H9 (cell line): ENCODE measurements at regions not wholly inside any gene's neighbourhood (a gene's known extent, or its start where the extent isn't known, plus 50 kb on each side); places are given as distances from the start of the nearest gene placed in this dataset.
"Not testable (repeated sequence)": the region's sequence is repeated elsewhere in the genome, so short reads cannot be mapped to it uniquely, and the experiment has no call there.

Experiments used
- DNase-seq: peaks from one replicate; pipeline ENCODE4 v3.0.0-alpha.2; 2017
- H2AFZ ChIP-seq: one replicate; pipeline ENCODE4 v1.6.1; 2013; ENCODE audit warnings: mild to moderate bottlenecking, low read length, control low read depth, moderate library complexity
- H2AK5ac ChIP-seq: 2 replicates; pipeline ENCODE4 v1.6.1; 2013; ENCODE audit warnings: low read length, control low read depth, mixed read lengths; ENCODE audit not compliant: insufficient read length
- H2BK120ac ChIP-seq: one replicate; pipeline ENCODE4 v1.6.1; 2013; ENCODE audit warnings: low read depth, mild to moderate bottlenecking, low read length, control low read depth, inconsistent platforms; ENCODE audit not compliant: poor library complexity, severe bottlenecking
- H2BK12ac ChIP-seq: 2 replicates; pipeline ENCODE4 v1.6.1; 2013; ENCODE audit warnings: low read length, control low read depth, mixed read lengths, low read depth; ENCODE audit not compliant: insufficient read length
- H2BK15ac ChIP-seq: 2 replicates; pipeline ENCODE4 v1.6.1; 2013; ENCODE audit warnings: low read depth, low read length, control low read depth
- H2BK20ac ChIP-seq: one replicate; pipeline ENCODE4 v1.6.1; 2013; ENCODE audit warnings: low read depth, mild to moderate bottlenecking, low read length, control low read depth, inconsistent platforms; ENCODE audit not compliant: poor library complexity, severe bottlenecking
- H2BK5ac ChIP-seq: 2 replicates; pipeline ENCODE4 v1.6.1; 2013; ENCODE audit warnings: low read length, control low read depth, mixed read lengths; ENCODE audit not compliant: insufficient read length
- H3K14ac ChIP-seq: 2 replicates; pipeline ENCODE4 v1.6.1; 2013; ENCODE audit warnings: low read length, control low read depth; ENCODE audit not compliant: insufficient read depth
- H3K18ac ChIP-seq: 2 replicates; pipeline ENCODE4 v1.6.1; 2013; ENCODE audit warnings: low read depth, mild to moderate bottlenecking, mixed read lengths, low read length, control low read depth; ENCODE audit not compliant: insufficient read length
- H3K23ac ChIP-seq: 2 replicates; pipeline ENCODE4 v1.6.1; 2013; ENCODE audit warnings: low read length, control low read depth, mixed read lengths, low read depth; ENCODE audit not compliant: insufficient read length
- H3K23me2 ChIP-seq: 2 replicates; pipeline ENCODE4 v1.6.1; 2013; ENCODE audit warnings: low read depth, mild to moderate bottlenecking, mixed read lengths, low read length, control low read depth; ENCODE audit not compliant: insufficient read length, poor library complexity, severe bottlenecking
- H3K27ac ChIP-seq: 2 replicates; pipeline ENCODE4 v1.5.1; 2013; ENCODE audit warnings: low read length, control low read depth, mixed read lengths, low read depth; ENCODE audit not compliant: insufficient read length
- H3K27me3 ChIP-seq: 2 replicates; pipeline ENCODE4 v1.6.1; 2013; ENCODE audit warnings: low read length, control low read depth, inconsistent platforms; ENCODE audit not compliant: insufficient read depth
- H3K4ac ChIP-seq: 2 replicates; pipeline ENCODE4 v1.6.1; 2013; ENCODE audit warnings: low read depth, mild to moderate bottlenecking, control low read depth, inconsistent platforms, low read length, moderate library complexity
- H3K4me1 ChIP-seq: 2 replicates; pipeline ENCODE4 v1.6.1; 2013; ENCODE audit warnings: low read length, control low read depth, inconsistent platforms; ENCODE audit not compliant: insufficient read depth
- H3K4me2 ChIP-seq: 2 replicates; pipeline ENCODE4 v1.6.1; 2013; ENCODE audit warnings: low read length, control low read depth, mixed read lengths; ENCODE audit not compliant: insufficient read length, insufficient read depth
- H3K56ac ChIP-seq: 2 replicates; pipeline ENCODE4 v1.6.1; 2013; ENCODE audit warnings: low read depth, mild to moderate bottlenecking, mixed read lengths, low read length, control low read depth; ENCODE audit not compliant: insufficient read length
- H3K79me1 ChIP-seq: 2 replicates; pipeline ENCODE4 v1.6.1; 2013; ENCODE audit warnings: low read depth, mild to moderate bottlenecking, moderate library complexity, low read length, control low read depth, inconsistent platforms; ENCODE audit not compliant: insufficient read depth, poor library complexity, severe bottlenecking
- H3K79me2 ChIP-seq: 2 replicates; pipeline ENCODE4 v1.6.1; 2013; ENCODE audit warnings: low read length, control low read depth, inconsistent platforms; ENCODE audit not compliant: insufficient read depth
- H3K9ac ChIP-seq: 2 replicates; pipeline ENCODE4 v1.6.1; 2013; ENCODE audit warnings: low read length, control low read depth, mixed read lengths; ENCODE audit not compliant: insufficient read length; ENCODE audit errors: extremely low read depth
- H3K9me3 ChIP-seq: one replicate; pipeline ENCODE4 v1.6.1; 2013; ENCODE audit warnings: low read depth, low read length, inconsistent platforms; ENCODE audit not compliant: control insufficient read depth
- H3T11ph ChIP-seq: one replicate; pipeline ENCODE4 v1.6.1; 2013; ENCODE audit warnings: mild to moderate bottlenecking, low read length, control low read depth, inconsistent platforms
- H4K20me1 ChIP-seq: one replicate; pipeline ENCODE4 v1.6.1; 2013; ENCODE audit not compliant: control insufficient read depth, insufficient read length, insufficient read depth
- H4K5ac ChIP-seq: 2 replicates; pipeline ENCODE4 v1.6.1; 2013; ENCODE audit warnings: low read depth, mild to moderate bottlenecking, mixed read lengths, low read length, control low read depth; ENCODE audit not compliant: insufficient read length
- H4K8ac ChIP-seq: replicated peaks from 2 replicates; pipeline ENCODE4 v1.6.1; 2013; ENCODE audit warnings: low read length, control low read depth, mixed read lengths, low read depth; ENCODE audit not compliant: insufficient read length
- H4K91ac ChIP-seq: 2 replicates; pipeline ENCODE4 v1.6.1; 2013; ENCODE audit warnings: low read depth, mild to moderate bottlenecking, moderate library complexity, mixed read lengths, low read length, control low read depth; ENCODE audit not compliant: insufficient read length
- H3K27ac Mint-ChIP-seq, 3 experiments: 2 replicates in 2 of 3; 3 replicates in 1 of 3; pipeline ENCODE4 v1.8.0; 2020 to 2021; ENCODE audit warnings: mixed read lengths in 3 of 3, mild to moderate bottlenecking in 1 of 3, moderate library complexity in 1 of 3
- H3K27me3 Mint-ChIP-seq: 2 replicates; pipeline ENCODE4 v1.8.0; 2021; ENCODE audit warnings: low read depth, mild to moderate bottlenecking, moderate library complexity, mixed read lengths
- H3K36me3 Mint-ChIP-seq, 3 experiments: 2 replicates in 2 of 3; 3 replicates in 1 of 3; pipeline ENCODE4 v1.8.0; 2020 to 2021; ENCODE audit warnings: low read depth in 3 of 3, mixed read lengths in 3 of 3; ENCODE audit not compliant: insufficient read depth in 1 of 3
- H3K4me1 Mint-ChIP-seq, 2 experiments: 2 replicates each; pipeline ENCODE4 v1.8.0; 2020; ENCODE audit warnings: mixed read lengths in 2 of 2
- H3K4me3 Mint-ChIP-seq, 2 experiments: 2 replicates in 1 of 2; 3 replicates in 1 of 2; pipeline ENCODE4 v1.8.0; 2020 to 2021; ENCODE audit warnings: mild to moderate bottlenecking in 2 of 2, mixed read lengths in 2 of 2, moderate library complexity in 1 of 2
- H3K9me3 Mint-ChIP-seq, 2 experiments: 2 replicates in 1 of 2; 3 replicates in 1 of 2; pipeline ENCODE4 v1.8.0; 2020; ENCODE audit warnings: mild to moderate bottlenecking in 2 of 2, mixed read lengths in 2 of 2, moderate library complexity in 1 of 2
- CTCF ChIP-seq: fragments of 200-600 bp; sonication (generic); conservative IDR thresholded peaks from 3 replicates; pipeline ENCODE4 v1.8.0; 2021; ENCODE audit warnings: antibody characterized with exemption, mild to moderate bottlenecking
- WGBS: extraction: QIAGEN DNeasy Blood & Tissue Kit; methylation state at CpG from one replicate; pipeline ENCODE4 v1.1.7; 2013; ENCODE audit warnings: missing lambda C conversion rate, low lambda C conversion rate, mixed read lengths; ENCODE audit not compliant: insufficient read length; ENCODE audit errors: extremely low coverage; 5-methylcytosine and 5-hydroxymethylcytosine counted together

DNA sequence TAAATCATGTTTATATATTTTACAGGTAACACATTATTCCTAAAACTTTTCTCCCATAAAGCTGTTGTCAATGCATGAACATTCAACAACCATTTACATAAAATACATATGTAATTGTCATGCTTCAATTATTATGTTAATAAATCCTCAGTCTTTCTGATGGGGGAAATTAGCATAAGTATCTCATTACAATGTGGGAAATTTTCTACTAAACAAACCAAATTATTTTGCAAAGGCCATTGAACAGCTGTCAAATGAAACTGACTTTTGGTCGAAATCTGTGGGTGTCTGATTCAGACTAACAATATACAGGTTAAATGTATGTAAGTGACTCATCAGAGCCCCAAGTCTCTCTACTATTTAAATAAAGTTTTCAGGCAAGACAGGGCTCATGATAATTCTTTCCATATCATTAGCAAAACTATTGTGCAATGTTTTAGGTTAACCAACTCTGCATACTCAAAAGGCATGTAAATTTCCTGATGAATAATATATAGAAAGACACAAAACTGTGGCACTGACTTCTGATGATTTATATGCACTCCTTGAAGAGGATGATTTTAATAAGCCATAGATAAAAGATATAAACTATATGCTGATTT is 795.3 kb upstream of the AADAT start:
- Histone ChIP-seq H3K4me1 (no peaks in the 10 kb centered on the region), H2AFZ (no peak overlapping the region), H2BK120ac (no peak overlapping the region), H2BK12ac (no peak overlapping the region), H3K56ac (no peak overlapping the region), H3K14ac (no peak overlapping the region), H3T11ph (no peak overlapping the region), H3K27ac (no peak overlapping the region), H3K9ac (no peak overlapping the region), H3K4me2 (no peak overlapping the region), H4K8ac (no peak overlapping the region), H2BK5ac (no peak overlapping the region), H4K91ac (no peak overlapping the region), H3K79me2 (no peaks in the 10 kb centered on the region), H4K5ac (no peak overlapping the region), H3K23me2 (no peaks in the 10 kb centered on the region), H4K20me1 (no peaks in the 10 kb centered on the region), H3K27me3 (no peaks in the 10 kb centered on the region), H2AK5ac (no peak overlapping the region), H2BK15ac (no peak overlapping the region), H3K79me1 (no peaks in the 10 kb centered on the region), H2BK20ac (no peak overlapping the region), H3K18ac (no peak overlapping the region), H3K4ac (no peak overlapping the region), H3K9me3 (no peaks in the 10 kb centered on the region), H3K23ac (no peak overlapping the region)
- Mint-ChIP-seq H3K36me3 (peaks cover 13 to 19% (median 15%) of the 10 kb centered on the region in 3 experiments; a peak in 6 of 7 replicates), H3K4me1 (peaks cover 21 to 22% of the 10 kb centered on the region in 2 experiments), H3K27me3 (no peaks in the 10 kb centered on the region), H3K9me3 (peaks cover 10% of the 10 kb centered on the region in 2 experiments; a peak in 4 of 5 replicates), H3K27ac (peak overlapping the region in 1 of 3 experiments; percentile 85; a peak in 2 of 7 replicates), H3K4me3 (no peak overlapping the region)
- no peak for DNase-seq
- TF ChIP-seq CTCF, result no peak
- WGBS, result no CpG with 5 or more reads among the region's 1 CpG

DNA sequence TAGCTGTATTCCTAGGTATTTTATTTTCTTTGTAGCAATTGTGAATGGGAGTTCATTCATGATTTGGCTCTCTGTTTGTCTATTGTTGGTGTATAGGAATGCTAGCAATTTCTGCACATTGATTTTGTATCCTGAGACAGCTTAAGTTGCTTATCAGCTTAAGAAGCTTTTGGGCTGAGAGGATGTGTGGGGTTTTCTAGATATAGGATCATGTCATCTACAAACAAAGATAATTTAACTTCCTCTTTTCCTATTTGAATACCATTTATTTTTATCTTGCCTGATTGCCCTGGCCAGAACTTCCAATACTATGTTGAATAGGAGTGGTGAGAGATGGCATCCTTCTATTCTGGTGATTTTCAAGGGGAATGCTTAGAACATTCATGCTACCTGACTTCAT is 791.9 kb upstream of the AADAT start:
- H3K23ac ChIP-seq, H2BK20ac ChIP-seq, H2BK120ac ChIP-seq, H3K56ac ChIP-seq, H3K27me3 Mint-ChIP-seq, H4K91ac ChIP-seq, H3K4me3 Mint-ChIP-seq, H3K4ac ChIP-seq, H3K18ac ChIP-seq, H3K27ac Mint-ChIP-seq, H4K5ac ChIP-seq, H3K27ac ChIP-seq, H3K4me1 ChIP-seq, H3K14ac ChIP-seq, H4K8ac ChIP-seq, H3K27me3 ChIP-seq, H3K79me1 ChIP-seq, H2BK15ac ChIP-seq, H3T11ph ChIP-seq, DNase-seq, H4K20me1 ChIP-seq, H2AK5ac ChIP-seq, H3K9ac ChIP-seq, H3K23me2 ChIP-seq, H3K9me3 Mint-ChIP-seq, H2BK12ac ChIP-seq, H3K9me3 ChIP-seq, H3K4me2 ChIP-seq, H3K79me2 ChIP-seq, H2BK5ac ChIP-seq, H2AFZ ChIP-seq: not testable (repeated sequence)
- Mint-ChIP-seq H3K4me1 (peaks cover 14 to 19% of the 10 kb centered on the region in 2 experiments), H3K36me3 (peaks cover 13 to 19% (median 15%) of the 10 kb centered on the region in 3 experiments; a peak in 6 of 7 replicates)
